RWPE1 (cell line): ENCODE measurements at regions not wholly inside any gene's neighbourhood (a gene's known extent, or its start where the extent isn't known, plus 50 kb on each side); places are given as distances from the start of the nearest gene placed in this dataset.

Experiments
- CTCF ChIA-PET: fragments of 350-600 bp; sonication (Branson Sonifier 250); formaldehyde crosslinking; extraction: SDS; loops from one replicate; lab custom pipeline; 2021; lab: Yijun Ruan, JAX
- POLR2A ChIA-PET: fragments of 400-600 bp; formaldehyde crosslinking; extraction: SDS; loops from one replicate; lab custom pipeline; 2020; ENCODE audit warnings: antibody characterized with exemption; ENCODE audit not compliant: low non-redundant PET; lab: Yijun Ruan, JAX
- DNase-seq: peaks from one replicate; pipeline ENCODE4 v3.0.0; 2012; ENCODE audit warnings: low spot score
- H3K27ac ChIP-seq: fragments of 450-650 bp; 2 replicates; pipeline ENCODE4 v1.5.1; 2017
- TF ChIP-seq, protein P1 (sequence below): fragments of 450-650 bp; conservative IDR thresholded peaks from 2 replicates; pipeline ENCODE4 v1.5.1; 2017; ENCODE audit warnings: low read depth, mild to moderate bottlenecking

GRCh38 chr2:8491296-8492027 is 190.4 kb upstream of the ID2 start:
- ChIA-PET CTCF (no interaction called here), POLR2A (no interaction called here)
- no peak overlapping the region for H3K27ac ChIP-seq
- no peak for DNase-seq
- TF ChIP-seq, protein P1, sequence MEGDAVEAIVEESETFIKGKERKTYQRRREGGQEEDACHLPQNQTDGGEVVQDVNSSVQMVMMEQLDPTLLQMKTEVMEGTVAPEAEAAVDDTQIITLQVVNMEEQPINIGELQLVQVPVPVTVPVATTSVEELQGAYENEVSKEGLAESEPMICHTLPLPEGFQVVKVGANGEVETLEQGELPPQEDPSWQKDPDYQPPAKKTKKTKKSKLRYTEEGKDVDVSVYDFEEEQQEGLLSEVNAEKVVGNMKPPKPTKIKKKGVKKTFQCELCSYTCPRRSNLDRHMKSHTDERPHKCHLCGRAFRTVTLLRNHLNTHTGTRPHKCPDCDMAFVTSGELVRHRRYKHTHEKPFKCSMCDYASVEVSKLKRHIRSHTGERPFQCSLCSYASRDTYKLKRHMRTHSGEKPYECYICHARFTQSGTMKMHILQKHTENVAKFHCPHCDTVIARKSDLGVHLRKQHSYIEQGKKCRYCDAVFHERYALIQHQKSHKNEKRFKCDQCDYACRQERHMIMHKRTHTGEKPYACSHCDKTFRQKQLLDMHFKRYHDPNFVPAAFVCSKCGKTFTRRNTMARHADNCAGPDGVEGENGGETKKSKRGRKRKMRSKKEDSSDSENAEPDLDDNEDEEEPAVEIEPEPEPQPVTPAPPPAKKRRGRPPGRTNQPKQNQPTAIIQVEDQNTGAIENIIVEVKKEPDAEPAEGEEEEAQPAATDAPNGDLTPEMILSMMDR: no peak

GRCh38 chr2:8494151-8494550 is 187.7 kb upstream of the ID2 start:
- POLR2A ChIA-PET: no interaction called here

GRCh38 chr2:8494589-8494988 is 187.3 kb upstream of the ID2 start:
- TF ChIP-seq, protein P1: no peak
- ChIA-PET POLR2A (no interaction called here), CTCF (no interaction called here)
- no peak overlapping the region for H3K27ac ChIP-seq
- no peak for DNase-seq

More at GRCh38 chr2:8494151-8494550, 187.7 kb upstream of the ID2 start:
- no peak overlapping the region for H3K27ac ChIP-seq
- no peak for DNase-seq
- TF ChIP-seq, protein P1: no peak
- CTCF ChIA-PET: no interaction called here

GRCh38 chr2:8495189-8495989 is 186.5 kb upstream of the ID2 start:
- POLR2A ChIA-PET: no interaction called here
- no peak overlapping the region for H3K27ac ChIP-seq

DNA sequence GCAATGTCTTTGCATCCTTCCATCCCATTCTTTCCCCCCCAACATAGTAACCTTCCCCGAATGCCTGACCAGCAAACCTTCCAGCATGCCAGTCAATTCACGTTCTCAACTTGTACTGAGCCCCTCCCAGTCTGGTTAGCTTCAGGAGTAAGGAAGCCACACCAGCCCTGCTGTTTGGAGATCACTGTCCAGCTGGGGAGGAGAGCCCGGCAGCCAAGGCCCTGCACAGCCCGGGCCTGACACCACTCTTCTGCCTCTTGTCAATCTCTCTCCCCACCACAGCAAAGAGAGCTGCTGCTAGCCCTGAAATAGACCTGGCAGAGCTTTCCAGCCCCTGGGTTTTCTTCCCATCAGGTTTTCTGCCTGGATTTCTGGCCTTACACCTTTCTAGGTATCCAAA is 185.8 kb upstream of the ID2 start:
- POLR2A ChIA-PET: no interaction called here
- DNase-seq: no peak
- TF ChIP-seq, protein P1: no peak
- no peak overlapping the region for H3K27ac ChIP-seq
- CTCF ChIA-PET: no interaction called here

More at GRCh38 chr2:8495189-8495989, 186.5 kb upstream of the ID2 start:
- DNase-seq: no peak
- TF ChIP-seq, protein P1: no peak
- CTCF ChIA-PET: no interaction called here

GRCh38 chr2:8496617-8497016 is 185.2 kb upstream of the ID2 start:
- ChIA-PET CTCF (no interaction called here), POLR2A (no interaction called here)
- DNase-seq: no peak

More at GRCh38 chr2:8496617-8497016, 185.2 kb upstream of the ID2 start:
- TF ChIP-seq, protein P1: no peak
- H3K27ac ChIP-seq: no peak overlapping the region
